ENCODE measurements at regions not wholly inside any gene's neighbourhood (a gene's known extent, or its start where the extent isn't known, plus 50 kb on each side); places are given as distances from the start of the nearest gene placed in this dataset.
"Not testable (repeated sequence)": the region's sequence is repeated elsewhere in the genome, so short reads cannot be mapped to it uniquely, and the experiment has no call there.

GRCh38 chr3:24689353-24689752, 194.7 kb upstream of the THRB start:
- DNase-seq = no peak

- DNase-seq = no peak
These were observed 196.1 kb upstream of the THRB start for GRCh38 chr3:24690777-24691176.

GRCh38 chr3:24699078-24699477, 204.4 kb upstream of the THRB start:
- DNase-seq = not testable (repeated sequence)

- no peak for DNase-seq
These were observed 209.8 kb upstream of the THRB start for GRCh38 chr3:24704496-24704895.

- no peak for DNase-seq
These were observed 213.3 kb upstream of the THRB start for GRCh38 chr3:24707936-24708335.

GRCh38 chr3:24709956-24710355, 215.3 kb upstream of the THRB start:
- DNase-seq = no peak

GRCh38 chr3:24713516-24713915, 218.9 kb upstream of the THRB start:
- no peak for DNase-seq

- no peak for DNase-seq
These were observed 219.8 kb upstream of the THRB start for GRCh38 chr3:24714436-24714835.

- DNase-seq = no peak
These were observed 220.6 kb upstream of the THRB start for GRCh38 chr3:24715171-24715792.

- no peak for DNase-seq
These were observed 227.4 kb upstream of the THRB start for GRCh38 chr3:24722087-24722486.

GRCh38 chr3:24725514-24726255, 231.0 kb upstream of the THRB start:
- DNase-seq = no peak

- DNase-seq = no peak
These were observed 231.8 kb upstream of the THRB start for GRCh38 chr3:24726423-24726822.

GRCh38 chr3:24730173-24730572, 235.5 kb upstream of the THRB start:
- DNase-seq = no peak

- DNase-seq = no peak
These were observed 239.4 kb upstream of the THRB start for GRCh38 chr3:24734019-24734418.

GRCh38 chr3:24736701-24737100, 242.1 kb upstream of the THRB start:
- no peak for DNase-seq

GRCh38 chr3:24740326-24740725, 245.7 kb upstream of the THRB start:
- no peak for DNase-seq

GRCh38 chr3:24741506-24741905, 246.9 kb upstream of the THRB start:
- DNase-seq = no peak

GRCh38 chr3:24748520-24748919, 253.9 kb upstream of the THRB start:
- no peak for DNase-seq

- DNase-seq = no peak
These were observed 256.4 kb upstream of the THRB start for GRCh38 chr3:24751020-24751419.

GRCh38 chr3:24756101-24756888, 261.6 kb upstream of the THRB start:
- DNase-seq = no peak

GRCh38 chr3:24763393-24763792, 268.7 kb upstream of the THRB start:
- no peak for DNase-seq

- DNase-seq = no peak
These were observed 269.7 kb upstream of the THRB start for GRCh38 chr3:24764236-24764915.

GRCh38 chr3:24765399-24765798, 270.7 kb upstream of the THRB start:
- DNase-seq = no peak
